Limb (tissue), 2 donors: ENCODE measurements at regions not wholly inside any gene's neighbourhood (a gene's known extent, or its start where the extent isn't known, plus 50 kb on each side); places are given as distances from the start of the nearest gene placed in this dataset.
"Not testable (repeated sequence)": the region's sequence is repeated elsewhere in the genome, so short reads cannot be mapped to it uniquely, and the experiment has no call there.

Experiments
- DNase-seq, 2 donors: peaks; one replicate each; pipeline ENCODE4 v3.0.0-alpha.2; 2016; ENCODE audit errors: extremely low spot score in 2 of 2

DNA sequence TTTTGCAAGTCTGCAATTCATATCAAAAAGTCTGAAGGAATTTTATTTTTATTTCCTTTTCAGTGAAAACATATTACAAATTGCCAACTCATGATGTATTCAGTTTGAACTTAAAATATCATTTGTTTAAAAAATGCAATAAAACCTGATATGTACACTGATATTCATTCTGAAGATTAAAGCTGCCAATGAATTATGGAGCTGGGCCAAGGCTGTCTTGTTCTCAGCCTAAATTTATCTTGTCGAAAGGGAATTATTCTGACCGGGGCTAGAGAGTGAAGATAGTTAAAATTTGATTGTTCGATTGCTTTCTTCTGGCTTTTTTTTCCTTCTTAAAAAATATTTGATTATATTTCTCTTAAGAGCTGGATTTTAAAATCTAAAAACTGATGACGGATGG, 54.0 kb upstream of the RBFOX1 start:
- no peak for DNase-seq

DNA sequence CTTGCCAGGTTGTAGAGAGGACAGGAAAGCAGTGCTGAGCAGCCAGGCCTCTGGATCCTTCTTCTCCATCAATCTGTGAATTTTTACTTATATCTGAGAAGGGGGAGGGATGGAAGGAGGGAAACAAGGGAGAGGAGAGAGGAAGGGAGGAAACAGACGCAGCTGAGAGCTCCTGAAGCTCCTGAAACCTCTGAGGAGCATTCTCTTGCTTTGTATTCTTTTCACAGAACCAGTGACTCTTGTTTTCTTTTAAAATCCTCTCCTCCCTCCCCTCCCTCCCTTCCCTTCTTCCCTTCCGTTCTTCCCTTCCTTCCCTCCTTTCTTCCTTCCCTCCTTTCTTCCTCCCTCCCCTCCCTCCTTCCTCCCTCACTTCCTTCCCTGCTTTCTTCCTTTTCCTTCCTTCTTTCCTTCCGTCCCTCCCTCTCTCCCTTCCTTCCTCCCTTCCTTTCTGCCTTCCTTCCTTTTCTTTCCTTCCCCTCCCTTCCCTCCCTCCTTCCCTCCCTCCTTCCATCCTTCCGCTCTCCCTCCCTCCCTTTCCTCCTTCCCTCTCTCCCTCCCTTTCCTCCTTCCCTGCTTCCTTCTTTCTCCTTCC, 60.0 kb upstream of the RBFOX1 start:
- no peak for DNase-seq

DNA sequence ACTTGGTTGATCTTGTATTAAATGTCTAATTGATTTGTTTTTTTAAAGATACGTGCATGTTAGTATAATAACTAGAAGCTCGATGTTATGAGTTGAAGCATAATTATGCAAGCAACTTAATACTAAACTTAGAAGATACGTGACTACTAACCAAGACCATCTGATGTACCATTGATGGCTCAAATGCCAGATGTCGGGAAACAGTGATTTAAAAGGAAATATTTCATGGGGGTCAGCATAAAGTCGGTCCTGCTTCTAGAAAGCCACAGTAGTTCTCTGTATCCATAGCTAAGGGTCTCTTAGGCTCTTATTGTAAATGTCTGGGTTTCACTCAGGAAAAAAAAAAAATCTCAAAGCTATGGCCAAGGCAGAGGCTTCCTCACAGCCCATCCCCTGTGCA, 61.2 kb upstream of the RBFOX1 start:
- no peak for DNase-seq

DNA sequence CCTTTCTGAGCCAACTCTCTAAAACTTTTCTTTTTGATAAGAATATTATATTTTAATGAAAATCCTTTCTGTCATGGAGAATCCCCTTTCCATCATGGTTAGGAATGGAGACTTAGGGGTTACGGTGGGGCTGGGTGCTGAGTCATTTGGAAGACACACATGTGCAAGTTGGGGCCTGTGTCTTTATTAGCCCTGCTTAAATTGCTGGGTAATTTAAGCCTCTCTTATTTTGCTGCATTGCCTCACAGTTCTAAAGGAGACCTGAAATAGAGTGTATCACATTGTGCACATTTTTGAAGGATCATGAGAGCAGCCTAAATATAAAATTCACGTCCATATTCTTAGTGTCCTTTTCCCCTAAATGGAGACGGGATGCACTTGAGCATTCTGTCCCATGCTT, 61.8 kb upstream of the RBFOX1 start:
- DNase-seq, result no peak

DNA sequence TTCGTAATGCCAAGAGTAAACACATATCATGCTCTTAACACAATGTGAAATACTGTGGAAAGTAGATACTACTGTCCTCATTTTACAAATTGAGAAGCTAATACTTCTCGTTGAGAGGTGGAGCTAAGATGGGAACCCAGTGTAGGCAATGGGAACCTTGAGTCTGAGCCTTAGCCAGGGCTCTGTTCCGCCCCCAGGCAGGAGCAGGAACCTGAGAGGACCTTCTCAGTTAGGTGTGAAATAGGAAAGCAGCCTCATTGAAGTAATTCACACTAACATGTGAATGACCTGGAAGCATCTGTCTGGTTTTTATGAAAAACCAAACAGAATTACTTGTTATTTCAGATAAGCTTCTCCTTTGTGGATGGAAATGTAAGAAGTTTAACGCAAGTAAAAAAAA, 62.6 kb upstream of the RBFOX1 start:
- DNase-seq, result no peak

DNA sequence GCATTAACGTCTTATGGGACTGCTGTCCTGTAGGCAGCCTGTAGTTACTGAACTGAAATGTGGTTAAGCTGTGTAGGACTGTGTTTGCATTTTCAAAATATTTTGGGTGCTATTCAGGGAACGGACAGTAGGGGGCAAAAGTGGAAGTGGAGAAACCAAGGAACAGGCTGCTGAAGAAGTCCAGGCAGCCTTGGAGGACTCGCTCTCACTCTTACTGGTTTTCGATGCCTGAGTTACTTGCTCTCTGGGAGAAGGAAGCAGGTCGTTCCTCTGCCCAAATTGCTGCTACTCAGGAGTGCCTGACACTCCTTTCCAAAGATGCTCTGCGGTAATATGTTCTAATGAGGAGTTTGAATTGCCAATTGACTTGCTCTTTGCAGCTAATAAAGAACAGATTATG, 64.5 kb upstream of the RBFOX1 start:
- peak; percentile 33 to 64 for DNase-seq

DNA sequence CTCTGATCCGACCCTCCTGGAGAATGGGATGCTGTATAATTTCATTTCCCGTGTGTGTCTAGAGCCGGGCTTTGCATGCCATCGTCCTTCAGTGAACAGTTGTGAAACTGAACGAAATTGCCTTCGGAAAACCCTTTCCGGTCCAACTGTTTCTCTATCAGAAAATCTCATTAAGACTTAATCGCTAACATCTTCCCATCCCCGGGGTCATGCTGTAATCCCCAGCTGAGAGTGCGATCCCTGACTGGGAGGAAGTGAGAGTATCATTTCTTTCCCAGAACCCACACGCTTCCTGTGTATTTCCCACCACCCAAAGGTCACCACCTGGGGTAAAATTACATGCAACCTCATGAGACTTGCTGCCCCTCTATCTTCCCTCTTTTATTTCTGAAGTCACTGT, 75.6 kb upstream of the RBFOX1 start:
- no peak for DNase-seq

DNA sequence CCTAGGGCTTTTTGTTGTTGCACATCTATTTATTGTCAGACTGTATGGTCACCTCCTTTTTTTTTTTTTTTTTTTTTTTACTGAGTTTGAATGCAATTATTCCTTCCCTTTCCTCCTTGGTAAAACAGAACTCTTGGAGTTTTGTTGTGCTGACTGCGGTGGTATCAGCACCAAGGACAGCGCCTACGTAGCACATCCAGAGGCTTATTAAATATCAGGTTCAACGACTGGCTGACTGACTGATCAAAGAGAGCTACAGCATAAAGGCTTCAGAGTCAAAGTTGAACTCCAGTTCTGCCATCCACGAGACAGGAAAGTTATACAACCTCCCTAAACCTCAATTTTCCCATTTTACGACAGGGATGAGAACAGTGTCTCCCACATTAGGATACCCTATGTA, 86.1 kb upstream of the RBFOX1 start:
- DNase-seq, result peak; percentile 15 to 58

DNA sequence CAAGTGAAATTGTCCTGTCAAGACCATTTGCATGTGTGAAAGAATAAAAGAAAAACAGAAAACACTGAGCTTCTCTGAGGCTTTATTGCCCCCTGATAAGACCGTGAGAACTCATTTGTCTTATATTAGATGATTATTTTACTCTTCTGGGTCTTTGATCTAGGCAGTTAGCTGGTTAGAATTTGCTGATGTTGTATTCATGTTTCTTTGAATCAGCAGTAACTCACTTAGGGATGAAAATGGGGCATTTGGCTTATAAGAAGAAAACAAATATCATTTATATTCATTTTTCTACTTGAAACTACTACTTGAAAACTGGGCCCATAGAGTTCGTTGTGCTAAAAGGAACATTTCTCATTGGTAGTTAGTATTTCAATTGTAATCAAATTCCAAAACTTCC, 93.1 kb upstream of the RBFOX1 start:
- DNase-seq, result no peak

DNA sequence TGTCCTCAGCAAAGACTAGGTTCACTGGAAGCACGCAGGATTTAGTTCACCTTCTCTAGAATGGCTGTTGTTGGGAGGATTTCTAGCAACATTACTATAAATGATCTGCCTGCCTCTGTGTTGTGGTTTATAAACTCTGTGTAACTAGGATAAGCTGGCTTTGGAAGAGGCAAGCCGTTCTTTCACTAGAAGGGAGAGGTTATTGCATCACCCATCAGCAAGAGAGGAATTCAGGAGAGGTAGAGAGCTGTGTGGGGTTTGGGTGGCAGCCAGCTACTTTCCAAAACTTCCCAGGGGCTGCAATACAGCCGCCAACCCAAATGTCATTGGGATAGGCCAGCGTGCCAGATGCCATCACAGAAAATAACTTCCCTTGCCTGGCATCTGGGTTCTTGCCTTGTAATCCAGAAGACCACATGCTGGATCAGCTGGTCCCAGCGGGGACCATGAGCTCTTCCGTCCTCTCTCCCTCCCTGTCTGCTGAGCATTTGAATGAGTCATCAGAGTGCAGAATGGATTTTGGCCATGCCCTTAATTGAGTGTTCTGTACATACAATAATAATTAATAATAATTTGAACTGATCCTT, 95.7 kb upstream of the RBFOX1 start:
- DNase-seq, result no peak

DNA sequence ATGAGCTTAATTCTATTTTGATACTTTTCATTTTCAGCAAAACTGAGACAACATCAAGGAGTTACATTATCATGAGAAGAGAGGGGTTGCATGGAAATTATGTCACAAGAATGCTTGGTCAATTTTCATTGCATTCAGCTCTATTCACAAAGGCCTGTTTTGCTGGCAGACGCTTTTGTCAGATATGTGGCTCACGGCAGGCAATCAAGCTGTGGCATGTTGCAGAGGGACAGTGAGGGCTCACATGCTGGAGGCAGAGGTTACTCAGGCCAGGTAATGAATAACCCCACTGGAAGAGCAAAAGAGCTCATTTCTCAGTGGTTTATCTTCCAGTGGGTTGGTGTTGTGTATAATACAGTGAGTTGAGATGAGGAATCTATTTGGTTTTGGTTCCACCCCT, 98.7 kb upstream of the RBFOX1 start:
- DNase-seq, result no peak

DNA sequence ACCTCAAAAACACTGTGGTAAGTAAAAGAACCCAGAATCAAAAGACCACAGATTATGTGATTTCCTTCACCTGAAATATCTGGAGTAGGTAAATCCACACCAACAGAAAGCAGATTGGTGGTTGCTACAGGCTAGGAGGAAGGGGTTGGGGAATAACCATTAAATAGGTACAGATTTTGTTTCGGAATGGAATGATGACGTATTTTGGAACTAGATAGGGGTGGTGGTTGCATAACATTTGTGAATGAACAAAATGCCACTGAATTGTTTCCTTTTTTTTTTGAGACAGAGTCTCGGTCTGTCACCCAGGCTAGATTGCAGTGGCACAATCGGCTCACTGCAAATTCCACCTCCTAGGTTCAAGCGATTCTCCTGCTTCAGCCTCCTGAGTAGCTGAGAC, 100.9 kb upstream of the RBFOX1 start:
- DNase-seq, result no peak

DNA sequence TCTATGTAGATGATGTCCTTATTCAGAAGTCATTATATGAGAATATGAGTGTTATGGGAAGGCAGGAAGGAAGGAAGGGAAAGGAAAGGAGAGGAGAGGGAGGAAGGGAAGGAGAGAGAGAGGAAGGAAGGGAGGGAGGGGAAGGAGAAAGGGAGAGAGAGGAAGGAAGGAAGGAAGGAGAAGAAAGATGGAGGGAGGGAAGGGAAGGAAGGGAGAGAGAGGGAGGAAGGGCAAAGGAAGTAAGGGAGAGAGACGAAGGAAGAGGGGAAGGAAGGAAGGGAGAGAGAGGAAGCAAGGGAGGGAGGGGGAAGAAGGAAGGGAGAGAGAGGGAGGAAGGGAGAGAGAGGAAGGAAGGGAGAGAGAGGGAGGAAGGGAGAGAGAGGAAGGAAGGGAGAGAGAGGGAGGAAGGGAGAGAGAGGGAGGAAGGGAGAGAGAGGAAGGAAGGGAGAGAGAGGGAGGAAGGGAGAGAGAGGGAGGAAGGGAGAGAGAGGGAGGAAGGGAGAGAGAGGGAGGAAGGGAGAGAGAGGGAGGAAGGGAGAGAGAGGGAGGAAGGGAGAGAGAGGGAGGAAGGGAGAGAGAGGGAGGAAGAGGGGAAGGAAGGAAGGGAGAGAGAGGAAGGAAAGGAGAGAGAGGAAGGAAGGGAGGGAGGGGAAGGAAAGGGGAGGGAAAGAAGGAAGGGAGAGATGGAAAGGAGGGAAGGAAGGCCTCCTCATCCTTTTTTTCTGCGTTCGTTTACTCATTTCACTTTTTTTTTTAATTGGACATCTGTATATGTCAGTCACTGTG, 103.0 kb upstream of the RBFOX1 start:
- not testable (repeated sequence) for DNase-seq

DNA sequence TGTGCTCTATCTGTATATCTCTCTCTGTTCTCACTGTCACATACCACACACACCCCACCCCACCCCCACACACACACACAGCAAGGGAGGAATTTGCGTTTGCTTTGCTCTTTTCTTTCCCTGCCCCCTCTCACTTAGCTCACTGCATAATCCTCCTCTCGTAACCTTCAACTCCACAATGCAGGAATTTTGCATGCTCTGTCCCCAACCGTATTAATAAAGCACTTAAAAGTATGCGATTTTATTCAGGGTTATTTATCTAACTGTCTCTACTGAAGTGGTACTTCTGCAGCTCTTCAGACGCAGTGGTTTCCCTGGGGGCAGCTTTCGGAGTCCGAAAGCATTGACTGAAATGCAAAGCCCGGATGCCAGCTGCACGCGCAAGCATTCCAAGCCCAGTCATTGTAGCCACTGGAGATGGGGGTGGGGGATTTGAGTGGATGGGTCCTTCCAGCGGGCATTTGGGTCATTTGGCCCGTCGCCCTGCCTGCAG, 105.4 kb upstream of the RBFOX1 start:
- peak; percentile 27 to 51 for DNase-seq

DNA sequence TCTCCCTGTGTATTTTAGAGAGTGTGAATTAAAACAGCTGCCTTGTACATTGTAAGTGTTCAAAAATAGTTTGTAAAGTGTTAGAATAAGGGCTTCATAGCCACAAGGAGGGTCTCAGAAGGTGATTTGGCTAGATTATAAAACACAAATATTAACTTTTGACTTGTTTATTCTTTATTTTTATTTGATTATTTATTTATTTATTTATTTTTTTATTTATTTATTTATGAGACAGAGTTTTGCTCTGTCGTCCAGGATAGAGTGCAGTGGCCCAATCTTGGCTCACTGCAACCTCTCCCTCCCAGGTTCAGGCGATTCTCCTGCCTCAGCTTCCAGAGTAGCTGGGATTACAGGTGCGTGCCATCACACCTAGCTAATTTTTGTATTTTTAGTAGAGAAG, 111.5 kb upstream of the RBFOX1 start:
- DNase-seq, result no peak

DNA sequence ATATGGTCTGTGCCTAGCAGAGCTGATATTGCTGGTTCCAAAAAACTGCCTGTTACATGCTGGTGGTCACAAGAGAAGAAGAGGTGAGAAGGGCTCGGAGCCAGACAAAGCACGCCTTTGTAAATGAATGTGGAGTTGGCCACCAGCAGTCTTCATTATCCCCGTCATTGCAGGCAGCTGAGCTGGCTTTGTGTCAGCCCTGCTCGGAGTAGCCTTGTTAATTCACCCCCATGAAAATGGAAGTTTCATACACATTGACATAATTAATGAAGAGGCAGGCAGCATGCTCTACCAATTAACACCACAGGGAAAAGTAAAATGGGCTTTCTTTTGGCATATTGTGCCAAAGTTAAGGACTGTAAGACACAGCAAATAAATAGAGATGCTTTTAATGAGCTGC, 113.7 kb upstream of the RBFOX1 start:
- DNase-seq, result peak in 1 of 2 donors; percentile 33

DNA sequence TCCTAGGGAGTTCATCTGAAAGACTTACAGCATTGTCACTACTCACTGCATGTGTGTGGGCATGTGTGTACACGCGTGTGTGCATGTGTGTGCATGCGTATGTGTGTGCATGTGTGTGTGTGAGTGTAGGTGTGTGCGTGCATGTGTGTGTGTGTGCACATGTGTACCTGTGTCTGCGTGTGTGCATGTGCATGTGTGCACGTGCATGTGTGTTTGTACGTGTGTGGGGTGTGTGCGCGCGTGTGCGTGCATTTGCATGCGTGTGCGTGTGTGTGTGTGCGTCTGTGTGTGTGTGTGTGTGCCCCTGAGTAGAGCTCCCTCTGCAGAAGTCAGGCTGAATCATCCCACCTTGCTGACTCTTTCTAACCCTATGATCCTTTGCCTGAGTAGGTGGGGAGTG, 114.8 kb upstream of the RBFOX1 start:
- no peak for DNase-seq

DNA sequence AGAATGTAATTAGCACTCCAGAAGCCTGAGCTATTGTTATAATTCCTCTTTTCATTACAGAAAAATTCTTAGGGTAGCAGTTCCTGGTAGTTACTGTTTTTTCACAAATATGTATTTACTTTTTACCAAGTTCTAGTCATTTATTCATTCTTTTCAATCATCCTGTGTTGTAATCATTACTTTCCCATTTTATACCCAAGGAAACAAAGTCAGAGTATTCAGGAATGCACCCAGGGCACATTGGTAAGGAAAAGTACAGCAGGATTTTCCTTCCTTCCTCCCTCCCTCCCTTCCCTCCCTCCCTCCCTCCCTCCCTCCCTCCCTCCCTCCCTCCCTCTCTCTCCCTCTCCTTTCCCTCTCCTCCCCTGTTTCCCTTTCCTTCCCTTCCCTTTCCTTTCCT, 115.9 kb upstream of the RBFOX1 start:
- no peak for DNase-seq

DNA sequence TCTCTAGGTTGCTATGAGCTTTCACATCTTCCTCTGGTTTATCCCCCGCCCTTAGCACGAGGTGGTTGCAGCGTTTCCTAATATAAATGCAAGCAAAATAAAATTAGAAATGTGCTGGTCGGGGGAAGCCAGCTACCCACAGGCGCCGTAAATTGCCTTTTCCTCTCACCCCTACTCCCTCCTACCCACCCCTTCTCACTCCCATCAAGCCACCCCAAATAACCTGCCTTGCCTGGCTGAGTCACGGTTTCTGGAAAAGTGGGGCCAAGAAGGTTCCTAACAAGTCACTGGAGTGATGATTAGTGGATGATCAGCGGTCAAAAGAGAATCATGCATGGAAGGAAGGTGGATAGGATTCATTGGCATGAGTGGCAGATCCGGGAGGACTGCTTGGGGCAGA, 120.9 kb upstream of the RBFOX1 start:
- DNase-seq, result no peak

DNA sequence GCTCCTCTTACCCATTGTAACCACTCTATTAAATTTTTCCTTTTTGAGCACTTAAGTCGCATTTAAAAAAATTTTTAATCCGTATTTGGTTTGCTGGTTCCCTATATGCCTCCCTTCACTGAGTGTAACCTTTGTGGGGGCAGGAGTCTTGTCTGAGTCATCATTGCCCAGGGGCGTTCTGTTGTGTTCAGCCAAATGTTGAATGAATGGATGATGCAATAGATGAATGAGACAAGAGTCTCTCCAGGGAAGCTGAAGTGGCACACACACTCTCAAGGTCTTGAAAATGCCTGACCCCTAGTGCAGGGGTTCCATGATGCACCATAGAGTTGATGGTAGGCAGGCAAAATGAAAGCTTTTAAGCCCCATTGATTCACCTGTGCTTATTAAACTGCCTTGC, 123.0 kb upstream of the RBFOX1 start:
- no peak for DNase-seq

DNA sequence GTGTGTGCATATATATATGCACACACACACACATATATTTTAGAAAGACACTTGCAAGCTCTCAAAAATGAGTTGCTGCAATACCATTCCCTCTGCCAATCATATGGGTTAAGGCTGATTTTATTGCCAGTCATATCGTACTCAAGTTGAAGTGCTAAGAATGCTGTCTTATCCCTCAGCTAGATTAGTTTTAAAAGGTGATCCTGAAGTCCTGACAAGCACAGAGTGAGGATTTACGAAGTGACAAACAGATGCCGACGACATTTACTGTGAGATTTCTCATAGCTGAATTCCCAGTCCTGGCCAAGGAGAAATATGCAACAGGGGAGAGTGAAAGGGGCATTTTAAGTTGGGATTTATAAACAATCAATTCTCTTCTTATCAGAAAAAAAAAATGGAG, 126.2 kb upstream of the RBFOX1 start:
- DNase-seq, result no peak

DNA sequence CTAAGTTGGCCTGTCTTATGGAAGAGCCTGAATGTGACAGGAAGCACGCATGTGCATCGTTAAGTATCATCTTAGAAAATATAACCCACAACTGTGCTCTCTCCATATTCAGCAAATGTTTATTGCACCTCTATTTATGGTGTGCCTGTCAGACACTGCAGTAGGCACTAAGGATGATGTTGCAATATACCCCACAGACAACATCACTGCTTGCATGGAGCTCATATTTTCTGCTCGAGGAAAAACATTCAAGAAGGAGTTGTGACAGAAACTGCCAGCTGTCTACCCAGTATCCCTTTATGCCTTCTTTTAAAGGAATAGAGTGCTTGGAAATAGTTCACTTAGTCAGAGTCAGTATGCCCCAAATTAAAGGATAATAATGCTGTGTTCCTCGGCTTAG, 132.3 kb upstream of the RBFOX1 start:
- no peak for DNase-seq

DNA sequence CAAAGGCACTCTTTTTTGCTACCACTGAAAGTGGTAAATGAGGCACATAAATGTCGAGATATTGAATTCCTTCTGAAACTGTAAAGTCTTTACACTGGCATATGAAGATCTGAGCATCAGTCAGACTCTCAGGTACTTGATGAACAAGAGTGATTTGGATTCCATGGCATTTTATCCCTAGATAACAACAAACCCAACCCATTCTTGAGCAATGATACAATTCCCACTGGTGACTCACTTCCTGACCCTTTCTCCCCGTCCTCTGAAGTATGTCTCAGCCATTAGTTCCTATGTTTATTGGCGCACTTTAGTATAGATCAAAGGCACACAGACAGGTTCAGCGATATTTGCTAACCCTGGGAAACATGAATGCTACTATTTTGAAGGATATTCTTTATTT, 147.0 kb upstream of the RBFOX1 start:
- DNase-seq, result no peak
